GM21717 (cell line): ENCODE measurements at regions not wholly inside any gene's neighbourhood (a gene's known extent, or its start where the extent isn't known, plus 50 kb on each side); places are given as distances from the start of the nearest gene placed in this dataset.

Experiments used
- ATAC-seq: cut with Tn5 transposase; IDR thresholded peaks from one replicate; pipeline ENCODE4 v1.9.1; 2021; ENCODE audit warnings: mild to moderate bottlenecking, moderate library complexity; ENCODE audit not compliant: unreplicated experiment

- no peak for ATAC-seq
Observed at GRCh38 chr6:19312241-19312978, 524.8 kb upstream of the ID4 start.

- ATAC-seq = no peak
Observed at GRCh38 chr6:19317431-19317986, 519.7 kb upstream of the ID4 start.

- no peak for ATAC-seq
Observed at GRCh38 chr6:19319005-19319404, 518.2 kb upstream of the ID4 start.

- no peak for ATAC-seq
Observed at GRCh38 chr6:19320111-19320581, 517.0 kb upstream of the ID4 start.

GRCh38 chr6:19322691-19323485 is 514.3 kb upstream of the ID4 start:
- no peak for ATAC-seq

GRCh38 chr6:19324376-19324775 is 512.8 kb upstream of the ID4 start:
- no peak for ATAC-seq

GRCh38 chr6:19325335-19325789 is 511.8 kb upstream of the ID4 start:
- ATAC-seq = no peak

GRCh38 chr6:19327241-19327640 is 509.9 kb upstream of the ID4 start:
- no peak for ATAC-seq

- ATAC-seq = no peak
Observed at GRCh38 chr6:19327661-19328060, 509.5 kb upstream of the ID4 start.

GRCh38 chr6:19329078-19329477 is 508.1 kb upstream of the ID4 start:
- ATAC-seq = no peak

- ATAC-seq = no peak
Observed at GRCh38 chr6:19331089-19331488, 506.1 kb upstream of the ID4 start.

- no peak for ATAC-seq
Observed at GRCh38 chr6:19332806-19333460, 504.2 kb upstream of the ID4 start.

- no peak for ATAC-seq
Observed at GRCh38 chr6:19333936-19334335, 503.2 kb upstream of the ID4 start.

GRCh38 chr6:19336579-19336978 is 500.6 kb upstream of the ID4 start:
- ATAC-seq = no peak

- no peak for ATAC-seq
Observed at GRCh38 chr6:19337101-19337500, 500.1 kb upstream of the ID4 start.

GRCh38 chr6:19342616-19343015 is 494.6 kb upstream of the ID4 start:
- no peak for ATAC-seq

GRCh38 chr6:19349429-19349828 is 487.7 kb upstream of the ID4 start:
- ATAC-seq = no peak

GRCh38 chr6:19354181-19354580 is 483.0 kb upstream of the ID4 start:
- ATAC-seq = no peak

- ATAC-seq = no peak
Observed at GRCh38 chr6:19356692-19357091, 480.5 kb upstream of the ID4 start.

GRCh38 chr6:19362396-19362795 is 474.8 kb upstream of the ID4 start:
- no peak for ATAC-seq

- no peak for ATAC-seq
Observed at GRCh38 chr6:19368511-19368910, 468.7 kb upstream of the ID4 start.
